Stimulated activated CD4-positive, alpha-beta T cell treated with anti-CD3 and anti-CD28 coated beads, Interleukin-15, amount 100 ng/mL, for 24 hours (primary cell): ENCODE measurements at regions not wholly inside any gene's neighbourhood (a gene's known extent, or its start where the extent isn't known, plus 50 kb on each side); places are given as distances from the start of the nearest gene placed in this dataset.

ENCODE experiments used
- DNase-seq: peaks from one replicate; pipeline ENCODE4 v3.0.0-alpha.2; 2020

- DNase-seq: no peak
These were observed 368.8 kb upstream of the ZMIZ1 start for GRCh38 chr10:78699971-78700370.

DNA sequence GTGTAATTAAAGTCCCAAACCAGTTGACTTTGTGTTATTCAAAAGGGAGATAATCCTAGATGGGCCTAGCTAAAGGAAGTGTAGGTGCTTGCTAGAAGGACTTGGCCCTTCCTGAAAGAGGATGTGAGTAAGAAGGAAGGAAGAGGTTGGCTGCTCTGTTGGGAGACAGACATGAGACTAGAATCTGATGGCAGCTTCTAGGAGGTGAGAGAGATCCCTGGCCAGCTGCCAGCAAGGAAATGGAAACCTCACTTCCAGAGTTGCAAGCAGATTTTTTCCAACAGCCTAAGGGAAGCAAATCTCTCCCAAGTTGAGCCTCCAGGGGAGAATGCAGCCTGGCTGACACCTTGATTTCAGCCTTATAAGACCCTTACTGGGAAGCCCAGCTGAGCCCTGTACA, 368.4 kb upstream of the ZMIZ1 start:
- no peak for DNase-seq

- DNase-seq: no peak
These were observed 367.8 kb upstream of the ZMIZ1 start for GRCh38 chr10:78700816-78701520.

DNA sequence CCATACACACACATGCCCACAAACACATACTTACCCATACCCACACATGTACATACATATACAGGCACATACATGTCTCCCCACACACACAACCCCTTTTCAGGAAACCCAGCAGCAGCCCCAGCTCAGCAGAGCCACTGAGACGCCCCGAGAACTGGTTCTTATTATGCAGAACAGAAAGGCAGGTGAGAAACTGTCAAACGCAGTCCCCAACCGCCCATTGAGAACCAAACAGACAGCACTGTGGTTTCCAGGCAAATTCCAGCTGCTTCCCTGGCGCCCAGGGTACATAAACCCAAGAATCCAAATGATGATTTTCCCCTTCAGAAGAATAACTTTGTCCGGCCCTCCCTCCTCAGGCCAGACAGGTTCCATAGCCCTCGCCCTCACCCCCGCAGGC, 366.6 kb upstream of the ZMIZ1 start:
- no peak for DNase-seq

DNA sequence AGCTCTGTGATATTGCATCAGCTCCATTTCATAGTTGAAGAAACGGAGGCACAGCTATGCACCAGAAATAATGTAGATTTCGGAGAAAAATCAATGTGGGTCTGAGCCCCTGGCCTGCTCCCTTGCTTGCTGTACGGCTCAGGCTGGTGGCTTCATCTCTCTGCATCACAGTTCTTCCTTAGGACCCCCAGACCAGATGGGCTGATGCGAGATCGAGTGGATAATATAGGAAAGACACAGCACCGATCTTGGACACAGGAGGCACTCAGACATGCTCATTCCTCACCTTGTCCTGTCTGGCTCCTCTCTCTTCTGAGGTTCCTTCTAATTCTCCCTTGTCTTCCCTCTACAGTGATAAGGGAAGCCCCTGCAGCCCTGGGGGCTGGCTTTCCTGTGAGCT, 365.9 kb upstream of the ZMIZ1 start:
- no peak for DNase-seq

DNA sequence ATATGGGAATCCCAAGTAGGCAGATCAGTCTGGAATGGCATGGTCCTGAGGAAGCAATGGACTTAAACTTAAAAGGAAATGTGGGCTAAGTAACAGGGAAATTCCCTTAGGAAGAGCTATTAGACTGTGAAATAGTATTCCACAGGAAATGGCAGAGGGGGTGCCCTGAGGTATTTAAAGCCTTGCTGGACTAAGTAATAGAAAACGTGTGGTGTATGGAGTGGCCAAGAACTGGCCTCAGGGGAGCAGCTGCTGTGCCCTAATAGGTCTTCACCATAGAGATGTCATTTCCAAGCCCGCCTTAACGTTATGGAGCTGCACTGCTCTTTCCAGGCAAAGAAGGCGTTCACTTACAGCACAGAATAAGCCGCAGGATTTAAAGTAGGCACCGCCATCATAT, 365.2 kb upstream of the ZMIZ1 start:
- DNase-seq: no peak

DNA sequence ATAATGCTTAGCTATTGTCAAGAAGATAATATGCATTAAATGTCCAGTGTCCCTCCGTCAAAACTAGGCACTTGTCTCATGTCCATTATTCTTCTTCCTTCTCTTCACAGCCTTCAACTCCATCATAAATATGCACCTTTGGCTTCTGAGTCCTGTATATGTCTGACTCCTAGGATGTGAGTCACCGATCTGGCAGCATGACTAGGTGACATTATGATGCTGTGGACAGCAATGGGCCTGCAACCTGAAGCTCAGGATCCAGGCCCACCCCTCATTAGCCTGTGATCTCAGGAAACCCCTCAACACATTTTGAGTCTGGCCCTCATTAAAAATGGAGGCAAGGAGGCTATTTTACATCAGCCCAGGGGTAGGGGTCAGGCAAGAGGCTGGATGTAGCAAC, 362.5 kb upstream of the ZMIZ1 start:
- DNase-seq: no peak

- DNase-seq: peak; percentile 24
These were observed 361.8 kb upstream of the ZMIZ1 start for GRCh38 chr10:78706726-78707540.

DNA sequence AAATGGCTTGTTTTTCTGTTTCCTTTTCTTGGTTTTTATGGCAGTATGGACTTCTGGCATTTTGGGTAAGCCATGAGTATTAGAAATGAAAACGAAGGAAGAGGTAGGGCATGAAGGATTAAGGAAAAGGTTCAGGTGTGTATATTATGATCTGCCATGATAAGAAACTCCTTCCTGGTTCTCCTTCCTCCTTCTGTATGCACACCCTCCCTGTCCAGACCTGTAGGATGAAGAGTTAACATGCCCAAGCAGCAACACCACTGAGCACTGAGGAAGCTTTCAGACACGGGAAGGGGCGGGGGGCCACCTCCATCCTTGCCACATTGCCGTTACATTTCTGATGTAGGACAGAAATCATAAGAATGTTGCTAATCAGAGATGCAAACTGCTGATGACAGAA, 361.0 kb upstream of the ZMIZ1 start:
- no peak for DNase-seq

GRCh38 chr10:78712147-78712546, 356.6 kb upstream of the ZMIZ1 start:
- DNase-seq: no peak

GRCh38 chr10:78713659-78714058, 355.1 kb upstream of the ZMIZ1 start:
- DNase-seq: no peak

- no peak for DNase-seq
These were observed 354.5 kb upstream of the ZMIZ1 start for GRCh38 chr10:78714225-78714624.

GRCh38 chr10:78715435-78715834, 353.3 kb upstream of the ZMIZ1 start:
- no peak for DNase-seq

DNA sequence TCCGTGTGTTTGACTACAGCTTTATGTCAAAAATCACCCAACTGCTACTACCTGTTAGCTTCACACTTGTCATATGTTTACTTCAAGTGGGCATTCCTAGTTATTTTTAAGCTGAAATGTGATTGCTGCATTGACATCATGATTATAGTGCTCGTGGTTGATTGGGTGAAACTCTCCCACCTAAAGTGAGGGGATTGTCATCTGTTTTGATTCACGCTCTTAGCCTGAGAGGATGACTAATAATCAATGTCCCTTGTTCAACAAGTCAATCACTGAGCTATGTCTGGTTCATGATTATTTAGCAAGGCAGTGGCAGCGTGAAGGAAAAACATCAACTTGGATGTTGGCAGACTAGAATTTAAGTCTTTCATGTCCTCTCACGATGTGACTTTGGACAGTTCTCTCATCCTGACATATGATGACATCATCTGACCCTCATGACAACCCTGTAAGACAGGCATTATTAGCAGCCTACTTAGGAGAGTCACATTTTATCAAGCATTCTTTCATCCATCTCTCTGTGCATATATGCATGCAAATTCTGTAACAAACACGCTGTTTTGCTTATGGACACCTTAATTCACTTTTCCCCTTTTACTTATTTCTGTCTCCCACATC, 352.6 kb upstream of the ZMIZ1 start:
- DNase-seq: no peak

DNA sequence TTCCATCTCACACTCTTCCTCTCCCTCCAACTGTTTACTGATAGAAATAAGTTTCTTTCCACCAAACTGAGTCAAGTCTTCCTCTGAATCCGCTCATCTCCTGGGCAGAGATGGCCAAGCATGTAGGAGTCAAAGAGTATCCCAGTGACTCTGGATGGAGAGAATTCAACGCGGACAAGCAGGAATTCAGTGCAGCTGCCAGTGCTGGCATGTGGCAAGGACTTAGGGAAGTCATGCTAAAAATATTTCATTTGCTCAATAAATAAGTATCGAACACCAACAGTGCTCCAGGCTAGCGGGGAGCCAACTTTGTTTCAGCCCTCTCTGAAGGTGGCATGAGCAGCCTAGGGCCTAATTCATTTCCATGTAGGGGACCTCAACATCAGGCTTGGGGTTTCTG, 351.6 kb upstream of the ZMIZ1 start:
- DNase-seq: no peak

- no peak for DNase-seq
These were observed 350.7 kb upstream of the ZMIZ1 start for GRCh38 chr10:78718032-78718572.

DNA sequence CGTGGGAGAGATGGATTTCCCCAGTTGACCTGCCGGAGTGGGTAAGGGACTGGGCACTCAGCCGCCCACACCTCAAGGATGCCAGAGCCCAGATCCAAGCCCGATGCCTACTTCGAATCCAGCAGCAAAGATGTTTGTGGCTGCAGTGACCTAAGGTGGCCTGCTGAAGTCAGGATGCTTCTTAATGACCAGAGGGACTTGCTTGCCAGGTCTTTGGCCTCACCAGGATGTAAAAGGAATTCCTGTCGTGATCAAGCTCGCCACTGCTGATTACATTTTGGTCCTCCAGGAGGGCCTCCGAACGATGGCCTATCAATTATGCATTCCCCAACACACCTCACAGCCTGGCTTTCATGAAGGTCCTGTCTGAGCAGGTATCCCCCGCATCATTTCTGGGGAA, 349.5 kb upstream of the ZMIZ1 start:
- no peak for DNase-seq

GRCh38 chr10:78720091-78720490, 348.7 kb upstream of the ZMIZ1 start:
- no peak for DNase-seq

DNA sequence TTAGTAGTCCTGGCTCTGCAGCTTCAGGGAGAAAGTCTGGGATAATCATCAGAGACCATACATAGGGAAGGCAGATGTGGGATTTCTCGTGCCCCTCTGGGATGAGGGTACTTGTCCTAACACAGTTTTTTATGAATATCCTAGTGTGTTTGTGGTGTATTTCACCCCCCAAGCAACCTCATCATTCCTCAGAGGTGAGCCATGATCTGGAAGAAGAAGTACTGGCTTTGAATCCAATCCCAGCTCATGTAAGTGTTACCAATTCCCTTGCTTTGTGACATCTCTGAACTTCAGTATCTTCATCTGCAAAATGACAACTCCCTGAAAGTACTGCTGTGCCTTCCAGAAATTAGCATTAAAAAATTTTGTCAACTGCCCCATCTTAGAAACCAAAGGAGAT, 347.5 kb upstream of the ZMIZ1 start:
- DNase-seq: no peak

DNA sequence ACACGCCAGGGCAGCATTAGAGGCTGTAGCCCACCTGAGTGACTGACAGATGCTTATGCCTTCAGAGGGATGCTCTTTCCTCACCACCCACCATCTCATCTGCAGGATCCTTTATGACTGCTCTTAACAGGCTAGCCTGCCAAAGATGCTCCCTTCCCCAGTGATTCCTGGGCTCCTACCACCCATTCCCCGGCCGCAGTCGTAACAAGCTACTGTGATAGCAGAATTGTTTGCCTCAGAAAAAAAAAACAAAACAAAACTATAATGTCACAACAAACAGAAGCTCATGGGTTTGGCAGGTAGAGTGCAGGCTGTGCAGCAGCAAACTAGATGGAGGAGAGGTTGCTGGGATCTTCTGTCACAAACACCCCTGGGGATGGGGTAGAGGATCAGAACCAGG, 343.9 kb upstream of the ZMIZ1 start:
- no peak for DNase-seq

GRCh38 chr10:78726171-78726570, 342.6 kb upstream of the ZMIZ1 start:
- DNase-seq: no peak

GRCh38 chr10:78727251-78727650, 341.5 kb upstream of the ZMIZ1 start:
- no peak for DNase-seq

DNA sequence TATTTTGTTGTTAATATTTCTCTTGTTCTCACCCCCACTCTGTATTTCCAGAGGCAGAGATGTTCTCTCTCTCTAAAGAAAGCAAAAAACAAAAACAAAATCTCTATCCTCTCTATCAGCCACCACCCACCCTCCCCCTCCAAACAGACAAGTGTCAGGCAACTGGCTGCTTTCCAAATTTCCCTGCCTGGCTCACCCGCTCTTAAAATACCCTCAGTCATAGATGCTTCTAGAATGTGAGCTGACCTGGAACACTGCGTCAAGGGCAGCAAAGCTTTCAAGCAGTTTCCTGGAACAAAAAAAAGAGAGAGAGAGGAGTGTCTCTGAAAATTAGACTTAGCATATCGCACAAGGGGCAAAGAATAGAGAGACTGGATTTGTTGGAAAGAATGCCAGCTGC, 341.0 kb upstream of the ZMIZ1 start:
- no peak for DNase-seq

- DNase-seq: no peak
These were observed 340.6 kb upstream of the ZMIZ1 start for GRCh38 chr10:78728176-78728575.
